Esophagus muscularis mucosa (tissue), 4 donors: ENCODE measurements at regions not wholly inside any gene's neighbourhood (a gene's known extent, or its start where the extent isn't known, plus 50 kb on each side); places are given as distances from the start of the nearest gene placed in this dataset.

Source experiments
- DNase-seq: peaks from one replicate; pipeline ENCODE4 v3.0.0-alpha.2; 2017; ENCODE audit errors: extremely low spot score
- H3K27ac ChIP-seq, 4 donors: fragments of 200-600 bp; sonication (generic); replicated peaks in 1 of 4; 1 replicate in 3 of 4; 2 replicates in 1 of 4; pipeline ENCODE4 v1.5.1; 2016 to 2019; ENCODE audit warnings: mild to moderate bottlenecking in 1 of 4
- H3K27me3 ChIP-seq, 4 donors: fragments of 200-600 bp; sonication (generic); one replicate each; pipeline versions ENCODE4 v1.5.1 to v1.6.0; 2016 to 2019
- H3K36me3 ChIP-seq, 4 donors: fragments of 200-600 bp; sonication (generic); one replicate each; pipeline ENCODE4 v1.5.1; 2016 to 2019
- H3K4me1 ChIP-seq, 4 donors: fragments of 200-600 bp; sonication (generic); one replicate each; pipeline ENCODE4 v1.5.1; 2016 to 2019
- H3K4me3 ChIP-seq, 4 donors: fragments of 200-600 bp; sonication (generic); 1 replicate in 2 of 4; 2 replicates in 2 of 4; pipeline ENCODE4 v1.5.1; 2016 to 2019; ENCODE audit warnings: mild to moderate bottlenecking in 4 of 4, moderate library complexity in 1 of 4
- H3K9me3 ChIP-seq, 4 donors: fragments of 200-600 bp; sonication (generic); 1 replicate in 3 of 4; 2 replicates in 1 of 4; pipeline ENCODE4 v1.5.1; 2016 to 2019
- CTCF ChIP-seq, 3 experiments: fragments of 200-600 bp in 2 of 3; fragments of 450-650 bp in 1 of 3; sonication (generic) in 2 of 3; IDR thresholded peaks; one replicate each; pipeline ENCODE4 v1.5.1; 2017 to 2019; ENCODE audit warnings: antibody characterized with exemption in 3 of 3, mild to moderate bottlenecking in 2 of 3, moderate library complexity in 1 of 3
- EP300 ChIP-seq: sonication (generic); formaldehyde crosslinking; IDR thresholded peaks from one replicate; pipeline ENCODE4 v1.6.1; 2017; ENCODE audit warnings: antibody characterized with exemption
- POLR2A ChIP-seq: fragments of 450-650 bp; IDR thresholded peaks from one replicate; pipeline ENCODE4 v1.6.1; 2017; ENCODE audit warnings: antibody characterized with exemption, moderate library complexity, mild to moderate bottlenecking, low read depth
- POLR2AphosphoS5 ChIP-seq, 2 donors: sonication (generic); formaldehyde crosslinking; IDR thresholded peaks; one replicate each; pipeline ENCODE4 v1.6.1; 2017; ENCODE audit warnings: antibody characterized with exemption in 2 of 2
- WGBS: methylation state at CpG from one replicate; pipeline ENCODE4 v1.1.5; 2018; 5-methylcytosine and 5-hydroxymethylcytosine counted together
- intact Hi-C: fragments of 100-400 bp; cut with DNase I; formaldehyde crosslinking; loops from one replicate; pipeline ENCODE4 v1.15.1; 2023

GRCh38 chr12:75953312-75953906 lies 78.2 kb downstream of the PHLDA1 start:
- DNase-seq: no peak
- no peaks in the 10 kb centered on the region for H3K9me3 ChIP-seq

GRCh38 chr12:75951399-75952278 lies 79.9 kb downstream of the PHLDA1 start:
- Histone ChIP-seq H3K27me3 (no peaks in the 10 kb centered on the region), H3K4me1 (peaks cover 21 to 27% (median 25%) of the 10 kb centered on the region in 4 donors), H3K36me3 (no peaks in the 10 kb centered on the region), H3K9me3 (no peaks in the 10 kb centered on the region), H3K4me3 (no peak overlapping the region), H3K27ac (no peak overlapping the region)
- DNase-seq: no peak
- no peak for TF ChIP-seq EP300
- TF ChIP-seq POLR2AphosphoS5 (IDR thresholded peaks at IDR 0.05): no peak
- TF ChIP-seq CTCF (IDR thresholded peaks at IDR 0.05): no peak
- TF ChIP-seq POLR2A: no peak
- WGBS: 83% methylated on average over 4 of the region's 4 CpGs
- intact Hi-C loops: no loop called here

More at GRCh38 chr12:75953312-75953906, 78.2 kb downstream of the PHLDA1 start:
- TF ChIP-seq EP300: no peak
- TF ChIP-seq POLR2AphosphoS5 (IDR thresholded peaks at IDR 0.05): no peak
- no peak for TF ChIP-seq CTCF (IDR thresholded peaks at IDR 0.05)
- no peak for TF ChIP-seq POLR2A
- H3K4me1 ChIP-seq: peaks cover 21 to 27% (median 25%) of the 10 kb centered on the region in 4 donors
- no peaks in the 10 kb centered on the region for H3K36me3 ChIP-seq
- 48% methylated on average over 5 of the region's 5 CpGs for WGBS
- intact Hi-C loops: no loop called here
- no peak overlapping the region for H3K4me3 ChIP-seq
- no peaks in the 10 kb centered on the region for H3K27me3 ChIP-seq
- no peak overlapping the region for H3K27ac ChIP-seq

- Histone ChIP-seq H3K4me1 (peaks cover 9 to 14% (median 13%) of the 10 kb centered on the region in 4 donors), H3K27ac (no peak overlapping the region), H3K4me3 (no peak overlapping the region), H3K27me3 (no peaks in the 10 kb centered on the region), H3K36me3 (no peaks in the 10 kb centered on the region), H3K9me3 (no peaks in the 10 kb centered on the region)
- WGBS: 97% methylated on average over 4 of the region's 4 CpGs
- DNase-seq: no peak
- intact Hi-C loops: no loop called here
- TF ChIP-seq EP300 (no peak), POLR2AphosphoS5 (IDR thresholded peaks at IDR 0.05) (no peak), CTCF (IDR thresholded peaks at IDR 0.05) (no peak), POLR2A (no peak)
Measured at GRCh38 chr12:75947156-75947723, 84.3 kb downstream of the PHLDA1 start.

- WGBS: 98% methylated on average over 4 of the region's 4 CpGs
- no peak for DNase-seq
- no peaks in the 10 kb centered on the region for H3K27me3 ChIP-seq
- H3K36me3 ChIP-seq: no peaks in the 10 kb centered on the region
- TF ChIP-seq CTCF (IDR thresholded peaks at IDR 0.05) (no peak), POLR2AphosphoS5 (IDR thresholded peaks at IDR 0.05) (no peak), POLR2A (no peak), EP300 (no peak)
- no peaks in the 10 kb centered on the region for H3K9me3 ChIP-seq
- H3K27ac ChIP-seq: no peak overlapping the region
- peaks cover 7 to 10% (median 8%) of the 10 kb centered on the region in 4 donors for H3K4me1 ChIP-seq
- intact Hi-C loops: no loop called here
- H3K4me3 ChIP-seq: no peak overlapping the region
Measured at GRCh38 chr12:75945581-75945980, 86.0 kb downstream of the PHLDA1 start.
